B cell (primary cell): ENCODE measurements at regions not wholly inside any gene's neighbourhood (a gene's known extent, or its start where the extent isn't known, plus 50 kb on each side); places are given as distances from the start of the nearest gene placed in this dataset.

Source experiments
- ATAC-seq: fragments of 200-7000 bp; cut with Tn5 transposase; one replicate; pipeline ENCODE4 v1.10.0; 2021; ENCODE audit warnings: low read depth, mild to moderate bottlenecking, moderate number of reproducible peaks, moderate library complexity
- CTCF ChIA-PET: fragments of 350-600 bp; sonication (Branson Sonifier 250); formaldehyde crosslinking; loops from one replicate; lab custom pipeline; 2021; ENCODE audit warnings: antibody characterized with exemption, inconsistent platforms; lab: Charles Lee
- POLR2A ChIA-PET: fragments of 350-600 bp; sonication (Branson Sonifier 250); formaldehyde crosslinking; loops from one replicate; lab custom pipeline; 2021; ENCODE audit warnings: antibody characterized with exemption; lab: Charles Lee
- DNase-seq: peaks from one replicate; pipeline ENCODE4 v3.0.0; 2013
- H2AFZ ChIP-seq: 2 replicates; pipeline ENCODE4 v1.6.1; 2012; ENCODE audit warnings: mild to moderate bottlenecking, low read depth, low read length; ENCODE audit not compliant: insufficient read depth, poor library complexity, severe bottlenecking
- H3K27ac ChIP-seq, 2 donors: 1 replicate in 1 of 2; 2 replicates in 1 of 2; pipeline ENCODE4 v1.5.1; 2012 to 2013; ENCODE audit warnings: low read length in 2 of 2, mild to moderate bottlenecking in 2 of 2, moderate library complexity in 1 of 2
- H3K27me3 ChIP-seq, 4 experiments: fragments of 200-600 bp in 1 of 4; sonication (generic) in 1 of 4; replicated peaks in 1 of 4; 1 replicate in 2 of 4; 2 replicates in 2 of 4; pipeline versions ENCODE4 v1.6.1 to v1.7.0; 2013 to 2016; ENCODE audit warnings: low read length in 3 of 4, mild to moderate bottlenecking in 2 of 4, mixed read lengths in 1 of 4, moderate library complexity in 1 of 4; ENCODE audit not compliant: insufficient read depth in 4 of 4, control insufficient read depth in 3 of 4; ENCODE audit errors: control extremely low read depth in 1 of 4
- H3K36me3 ChIP-seq, 2 experiments: replicated peaks in 1 of 2; 1 replicate in 1 of 2; 2 replicates in 1 of 2; pipeline versions ENCODE4 v1.6.1 to v1.7.1; 2013; ENCODE audit warnings: low read length in 1 of 2; ENCODE audit not compliant: insufficient read depth in 2 of 2, control insufficient read depth in 1 of 2; ENCODE audit errors: control extremely low read depth in 1 of 2, extremely low read depth in 1 of 2
- H3K4me1 ChIP-seq, 2 donors: fragments of 200-600 bp in 1 of 2; sonication (generic) in 1 of 2; 1 replicate in 1 of 2; 2 replicates in 1 of 2; pipeline versions ENCODE4 v1.5.1 to v1.6.1; 2013 to 2017; ENCODE audit warnings: low read length in 2 of 2; ENCODE audit not compliant: control insufficient read depth in 2 of 2, insufficient read depth in 2 of 2
- H3K4me2 ChIP-seq: replicated peaks from 2 replicates; pipeline ENCODE3; 2012; ENCODE audit warnings: mild to moderate bottlenecking, low read depth, low read length; ENCODE audit not compliant: poor library complexity, severe bottlenecking
- H3K4me3 ChIP-seq, 5 experiments: fragments of 200-600 bp in 1 of 5; sonication (generic) in 1 of 5; 1 replicate in 3 of 5; 2 replicates in 2 of 5; pipeline versions ENCODE4 v1.5.1 to v1.7.0; 2011 to 2016; ENCODE audit warnings: low read length in 4 of 5, mild to moderate bottlenecking in 4 of 5, low read depth in 2 of 5, control low read depth in 1 of 5, moderate library complexity in 1 of 5; ENCODE audit not compliant: insufficient read depth in 1 of 5; ENCODE audit errors: control extremely low read depth in 1 of 5, extremely low read depth in 1 of 5
- H3K79me2 ChIP-seq: fragments of 200-600 bp; sonication (generic); one replicate; pipeline ENCODE4 v1.6.0; 2016; ENCODE audit warnings: low read length; ENCODE audit not compliant: control insufficient read depth, insufficient read depth
- H3K9ac ChIP-seq: fragments of 200-600 bp; sonication (generic); 2 replicates; pipeline ENCODE4 v1.6.1; 2017; ENCODE audit warnings: mild to moderate bottlenecking, low read length, moderate library complexity
- H3K9me3 ChIP-seq, 3 donors: one replicate each; pipeline versions ENCODE4 v1.6.1 to v1.7.1; 2013; ENCODE audit warnings: low read length in 2 of 3; ENCODE audit not compliant: control insufficient read depth in 2 of 3, insufficient read depth in 1 of 3; ENCODE audit errors: control extremely low read depth in 1 of 3
- H4K20me1 ChIP-seq: 2 replicates; pipeline ENCODE4 v1.6.0; 2012; ENCODE audit warnings: mild to moderate bottlenecking, low read length; ENCODE audit not compliant: insufficient read depth, control insufficient read depth, poor library complexity, severe bottlenecking
- H3K27ac Mint-ChIP-seq: one replicate; pipeline ENCODE4 v1.8.0; 2021; ENCODE audit warnings: mixed read lengths
- H3K27me3 Mint-ChIP-seq: one replicate; pipeline ENCODE4 v1.8.0; 2021; ENCODE audit warnings: mixed read lengths
- H3K4me1 Mint-ChIP-seq: one replicate; pipeline ENCODE4 v1.8.0; 2021; ENCODE audit warnings: mixed read lengths
- H3K4me3 Mint-ChIP-seq: one replicate; pipeline ENCODE4 v1.8.0; 2021; ENCODE audit warnings: mixed read lengths
- H3K9me3 Mint-ChIP-seq: one replicate; pipeline ENCODE4 v1.8.0; 2022; ENCODE audit warnings: mixed read lengths; ENCODE audit not compliant: insufficient read depth
- EZH2 ChIP-seq: IDR thresholded peaks from 2 replicates; pipeline ENCODE4 v1.6.1; 2012; ENCODE audit warnings: borderline replicate concordance, low read depth, mild to moderate bottlenecking, moderate library complexity, low read length; ENCODE audit not compliant: insufficient read depth, poor library complexity, severe bottlenecking
- WGBS: methylation state at CpG from one replicate; pipeline ENCODE4 v1.1.5; 2013; ENCODE audit warnings: missing lambda C conversion rate; ENCODE audit not compliant: insufficient coverage; 5-methylcytosine and 5-hydroxymethylcytosine counted together
- intact Hi-C: fragments of 100-400 bp; cut with micrococcal nuclease; formaldehyde crosslinking; loops from one replicate; pipeline ENCODE4 v1.10.0; 2022
- TF ChIP-seq, protein P1 (sequence below): fragments of 200-600 bp; IDR thresholded peaks from one replicate; pipeline ENCODE4 v1.8.0; 2022; ENCODE audit warnings: antibody characterized with exemption, mild to moderate bottlenecking

DNA sequence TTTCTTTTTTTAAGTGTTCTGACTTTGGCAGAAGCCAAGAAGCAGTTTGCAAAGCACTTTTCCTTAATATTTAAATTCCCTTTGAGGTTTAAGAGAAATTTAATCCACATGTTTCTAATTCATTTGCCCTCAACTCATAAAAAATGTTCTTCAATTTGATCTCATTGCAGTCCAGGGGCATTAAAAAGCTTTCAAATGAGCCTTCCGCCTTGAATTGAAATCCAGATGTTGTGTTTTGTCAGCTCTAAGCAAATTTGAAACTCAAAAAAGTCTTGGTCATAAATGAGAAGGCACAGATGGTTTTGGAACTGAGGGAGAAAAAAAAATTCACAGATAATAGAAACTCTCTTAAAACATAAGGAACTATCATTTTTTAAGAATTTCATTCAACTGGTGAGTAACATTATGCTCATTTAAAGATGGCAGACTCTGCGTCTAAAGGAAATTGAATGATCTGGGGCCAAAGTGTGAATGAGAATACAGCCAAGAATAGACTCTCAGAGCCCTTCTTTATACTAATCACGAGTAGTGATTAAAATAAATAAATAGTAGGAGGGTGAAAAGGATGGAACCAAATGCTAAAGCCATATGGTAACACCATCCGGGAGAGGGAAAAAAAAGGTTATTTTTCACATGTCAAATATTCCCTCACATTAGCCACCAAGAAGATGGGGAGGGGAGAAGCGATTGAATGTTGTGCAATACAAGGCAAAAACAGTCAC lies 1304.7 kb downstream of the CDH8 start:
- H3K27me3 Mint-ChIP-seq = no peaks in the 10 kb centered on the region
- H3K4me1 ChIP-seq = no peaks in the 10 kb centered on the region
- no peak for ATAC-seq
- no peaks in the 10 kb centered on the region for H3K27me3 ChIP-seq
- no peak overlapping the region for H3K4me3 Mint-ChIP-seq
- no peak overlapping the region for H3K9ac ChIP-seq
- no peak overlapping the region for H2AFZ ChIP-seq
- POLR2A ChIA-PET = no interaction called here
- H3K79me2 ChIP-seq = no peaks in the 10 kb centered on the region
- H3K9me3 ChIP-seq = no peaks in the 10 kb centered on the region
- no peak overlapping the region for H3K27ac Mint-ChIP-seq
- no peak overlapping the region for H3K4me3 ChIP-seq
- H4K20me1 ChIP-seq = no peaks in the 10 kb centered on the region
- H3K4me2 ChIP-seq = no peak overlapping the region
- CTCF ChIA-PET = no interaction called here
- H3K27ac ChIP-seq = no peak overlapping the region
- no peak for DNase-seq
- no peaks in the 10 kb centered on the region for H3K36me3 ChIP-seq
- TF ChIP-seq, protein P1, sequence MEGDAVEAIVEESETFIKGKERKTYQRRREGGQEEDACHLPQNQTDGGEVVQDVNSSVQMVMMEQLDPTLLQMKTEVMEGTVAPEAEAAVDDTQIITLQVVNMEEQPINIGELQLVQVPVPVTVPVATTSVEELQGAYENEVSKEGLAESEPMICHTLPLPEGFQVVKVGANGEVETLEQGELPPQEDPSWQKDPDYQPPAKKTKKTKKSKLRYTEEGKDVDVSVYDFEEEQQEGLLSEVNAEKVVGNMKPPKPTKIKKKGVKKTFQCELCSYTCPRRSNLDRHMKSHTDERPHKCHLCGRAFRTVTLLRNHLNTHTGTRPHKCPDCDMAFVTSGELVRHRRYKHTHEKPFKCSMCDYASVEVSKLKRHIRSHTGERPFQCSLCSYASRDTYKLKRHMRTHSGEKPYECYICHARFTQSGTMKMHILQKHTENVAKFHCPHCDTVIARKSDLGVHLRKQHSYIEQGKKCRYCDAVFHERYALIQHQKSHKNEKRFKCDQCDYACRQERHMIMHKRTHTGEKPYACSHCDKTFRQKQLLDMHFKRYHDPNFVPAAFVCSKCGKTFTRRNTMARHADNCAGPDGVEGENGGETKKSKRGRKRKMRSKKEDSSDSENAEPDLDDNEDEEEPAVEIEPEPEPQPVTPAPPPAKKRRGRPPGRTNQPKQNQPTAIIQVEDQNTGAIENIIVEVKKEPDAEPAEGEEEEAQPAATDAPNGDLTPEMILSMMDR = no peak
- TF ChIP-seq EZH2 = no peak
- intact Hi-C loops = no loop called here
- H3K9me3 Mint-ChIP-seq = peaks cover 15% of the 10 kb centered on the region
- H3K4me1 Mint-ChIP-seq = no peaks in the 10 kb centered on the region
- no CpG with 5 or more reads among the region's 5 CpGs for WGBS

DNA sequence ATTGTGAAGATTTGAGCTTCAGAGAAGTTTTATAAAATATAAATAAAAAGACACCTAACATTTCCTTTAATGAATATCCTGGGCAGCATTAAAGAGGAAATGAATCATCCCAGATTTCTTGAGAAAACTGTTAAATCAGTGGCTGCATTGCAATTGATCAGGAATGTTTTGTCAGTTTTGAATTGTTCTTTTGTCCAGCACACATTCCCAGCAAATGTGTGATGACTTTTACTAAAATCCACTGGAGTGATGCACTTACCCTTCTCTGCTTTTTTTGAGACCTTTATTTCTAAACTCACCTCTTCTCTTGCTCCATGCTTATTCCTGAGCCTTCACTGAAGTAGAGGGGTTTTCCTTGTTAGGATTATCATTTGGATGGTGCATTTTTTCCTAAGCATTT lies 1307.2 kb downstream of the CDH8 start:
- no peak overlapping the region for H3K4me2 ChIP-seq
- Mint-ChIP-seq H3K27me3 (no peaks in the 10 kb centered on the region), H3K4me1 (no peaks in the 10 kb centered on the region), H3K27ac (no peak overlapping the region), H3K9me3 (peaks cover 10% of the 10 kb centered on the region), H3K4me3 (no peak overlapping the region)
- ATAC-seq (no peak), DNase-seq (no peak)
- POLR2A ChIA-PET = no interaction called here
- H3K9ac ChIP-seq = no peak overlapping the region
- no peaks in the 10 kb centered on the region for H3K27me3 ChIP-seq
- no peak for TF ChIP-seq EZH2
- TF ChIP-seq, protein P1 = no peak
- CTCF ChIA-PET = no interaction called here
- no peak overlapping the region for H3K27ac ChIP-seq
- no peaks in the 10 kb centered on the region for H3K4me1 ChIP-seq
- H2AFZ ChIP-seq = no peak overlapping the region
- H3K9me3 ChIP-seq = no peaks in the 10 kb centered on the region
- intact Hi-C loops = no loop called here
- H3K4me3 ChIP-seq = no peak overlapping the region
- no peaks in the 10 kb centered on the region for H3K79me2 ChIP-seq
- H3K36me3 ChIP-seq = no peaks in the 10 kb centered on the region
- no peaks in the 10 kb centered on the region for H4K20me1 ChIP-seq
